Progenitor cell of endocrine pancreas (in vitro differentiated cells): ENCODE measurements at regions not wholly inside any gene's neighbourhood (a gene's known extent, or its start where the extent isn't known, plus 50 kb on each side); places are given as distances from the start of the nearest gene placed in this dataset.
"Not testable (repeated sequence)": the region's sequence is repeated elsewhere in the genome, so short reads cannot be mapped to it uniquely, and the experiment has no call there.

Source experiments
- DNase-seq: peaks from one replicate; pipeline ENCODE4 v3.0.0; 2021; ENCODE audit warnings: low spot score; ENCODE audit not compliant: unreplicated experiment
- H3K27ac Mint-ChIP-seq: 2 replicates; pipeline ENCODE4 v1.8.0; 2021; ENCODE audit warnings: mild to moderate bottlenecking, moderate library complexity, mixed read lengths
- H3K27me3 Mint-ChIP-seq: 2 replicates; pipeline ENCODE4 v1.8.0; 2021; ENCODE audit warnings: mixed read lengths
- H3K36me3 Mint-ChIP-seq: 2 replicates; pipeline ENCODE4 v1.8.0; 2022; ENCODE audit warnings: mixed read lengths; ENCODE audit not compliant: insufficient read depth
- H3K4me1 Mint-ChIP-seq: 2 replicates; pipeline ENCODE4 v1.8.0; 2021; ENCODE audit warnings: low read depth, mixed read lengths
- H3K4me3 Mint-ChIP-seq: 2 replicates; pipeline ENCODE4 v1.8.0; 2021; ENCODE audit warnings: low read depth, mild to moderate bottlenecking, moderate library complexity, mixed read lengths
- H3K9me3 Mint-ChIP-seq: 2 replicates; pipeline ENCODE4 v1.8.0; 2021; ENCODE audit warnings: low read depth, mixed read lengths
- TF ChIP-seq, protein P1 (sequence below): fragments of 200-600 bp; sonication (generic); IDR thresholded peaks from one replicate; pipeline ENCODE4 v1.5.0; 2021; ENCODE audit warnings: antibody characterized with exemption, mild to moderate bottlenecking; ENCODE audit not compliant: unreplicated experiment

DNA sequence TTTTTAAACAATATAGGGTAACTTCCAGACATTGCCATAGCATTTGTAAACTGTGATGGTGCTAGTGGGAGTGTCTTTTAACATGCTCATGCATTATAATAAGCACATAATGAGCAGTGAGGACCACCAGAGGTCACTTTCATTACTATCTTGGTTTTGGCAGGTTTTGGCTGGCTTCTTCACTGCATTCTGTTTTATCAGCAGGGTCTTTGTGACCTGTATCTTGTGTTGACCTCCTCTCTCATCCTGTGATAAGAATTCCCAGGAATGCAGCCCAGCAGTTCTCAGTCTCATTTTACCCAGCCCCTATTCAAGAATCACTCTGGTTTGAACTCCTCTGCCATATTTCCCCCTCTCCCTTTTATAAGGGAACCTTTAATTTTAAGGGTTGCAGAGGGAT is 91.3 kb downstream of the ZNF467 start:
- Mint-ChIP-seq H3K4me1 (peaks cover 3% of the 10 kb centered on the region), H3K9me3 (peaks cover 6% of the 10 kb centered on the region), H3K4me3 (no peak overlapping the region), H3K27ac (no peak overlapping the region), H3K27me3 (peaks cover 3% of the 10 kb centered on the region), H3K36me3 (no peaks in the 10 kb centered on the region)
- no peak for DNase-seq
- TF ChIP-seq, protein P1, sequence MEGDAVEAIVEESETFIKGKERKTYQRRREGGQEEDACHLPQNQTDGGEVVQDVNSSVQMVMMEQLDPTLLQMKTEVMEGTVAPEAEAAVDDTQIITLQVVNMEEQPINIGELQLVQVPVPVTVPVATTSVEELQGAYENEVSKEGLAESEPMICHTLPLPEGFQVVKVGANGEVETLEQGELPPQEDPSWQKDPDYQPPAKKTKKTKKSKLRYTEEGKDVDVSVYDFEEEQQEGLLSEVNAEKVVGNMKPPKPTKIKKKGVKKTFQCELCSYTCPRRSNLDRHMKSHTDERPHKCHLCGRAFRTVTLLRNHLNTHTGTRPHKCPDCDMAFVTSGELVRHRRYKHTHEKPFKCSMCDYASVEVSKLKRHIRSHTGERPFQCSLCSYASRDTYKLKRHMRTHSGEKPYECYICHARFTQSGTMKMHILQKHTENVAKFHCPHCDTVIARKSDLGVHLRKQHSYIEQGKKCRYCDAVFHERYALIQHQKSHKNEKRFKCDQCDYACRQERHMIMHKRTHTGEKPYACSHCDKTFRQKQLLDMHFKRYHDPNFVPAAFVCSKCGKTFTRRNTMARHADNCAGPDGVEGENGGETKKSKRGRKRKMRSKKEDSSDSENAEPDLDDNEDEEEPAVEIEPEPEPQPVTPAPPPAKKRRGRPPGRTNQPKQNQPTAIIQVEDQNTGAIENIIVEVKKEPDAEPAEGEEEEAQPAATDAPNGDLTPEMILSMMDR, result no peak

DNA sequence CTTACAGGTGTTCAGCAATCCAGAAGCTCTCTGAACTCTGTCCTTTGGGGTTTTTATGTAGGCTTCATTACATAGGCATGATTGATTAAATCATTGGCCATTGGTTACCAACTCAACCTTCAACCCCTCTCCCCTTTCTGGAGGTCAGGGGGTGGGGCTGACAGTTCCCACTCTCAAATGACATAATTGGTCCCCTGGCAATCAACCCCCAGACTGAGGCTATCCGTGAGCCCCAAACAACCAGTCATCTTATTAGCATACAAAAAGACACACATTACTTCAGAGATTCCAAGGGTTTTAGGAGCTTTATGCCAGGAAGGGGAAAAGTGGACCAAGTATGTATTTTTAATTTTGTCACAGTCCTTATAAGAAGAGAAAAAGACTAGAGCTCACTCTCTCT is 92.1 kb downstream of the ZNF467 start:
- Mint-ChIP-seq H3K27ac (no peak overlapping the region), H3K4me1 (peaks cover 3% of the 10 kb centered on the region), H3K36me3 (no peaks in the 10 kb centered on the region), H3K27me3 (peaks cover under 1% of the 10 kb centered on the region), H3K4me3 (no peak overlapping the region), H3K9me3 (peaks cover 6% of the 10 kb centered on the region)
- TF ChIP-seq, protein P1, result no peak
- no peak for DNase-seq

DNA sequence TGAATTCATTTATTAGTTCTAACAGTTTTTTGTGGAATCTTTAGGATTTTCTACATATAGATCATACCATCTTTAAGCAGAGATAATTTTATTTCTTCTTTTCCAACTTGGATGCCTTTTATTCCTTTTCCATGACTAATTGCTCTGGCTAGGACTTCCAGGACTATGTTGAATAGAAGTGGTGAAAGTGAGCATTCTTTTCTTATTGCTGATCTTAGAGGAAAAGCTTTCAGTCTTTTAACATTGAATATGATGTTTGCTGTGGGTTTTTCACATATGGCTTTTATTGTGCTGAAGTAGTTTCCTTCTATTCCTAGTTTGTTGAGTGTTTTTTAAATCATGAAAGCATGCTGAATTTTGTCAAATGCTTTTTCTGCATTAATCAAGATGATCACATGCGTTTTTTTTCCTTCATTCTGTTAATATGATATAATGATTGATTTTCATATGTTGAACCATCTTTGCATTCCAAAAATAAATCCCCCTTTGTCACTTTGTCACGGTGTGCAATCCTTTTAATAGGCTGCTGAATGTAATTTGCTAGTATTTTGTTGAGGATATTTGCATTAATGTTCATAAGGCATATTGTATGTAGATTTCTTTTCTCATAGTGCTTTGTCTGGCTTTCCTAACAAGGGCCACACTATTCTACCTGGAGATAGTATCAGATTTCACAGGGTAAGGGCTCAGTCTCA is 92.9 kb downstream of the ZNF467 start:
- H3K27ac Mint-ChIP-seq, result no peak overlapping the region
- H3K36me3 Mint-ChIP-seq, result no peaks in the 10 kb centered on the region
- H3K4me1 Mint-ChIP-seq, result peaks cover 3% of the 10 kb centered on the region

DNA sequence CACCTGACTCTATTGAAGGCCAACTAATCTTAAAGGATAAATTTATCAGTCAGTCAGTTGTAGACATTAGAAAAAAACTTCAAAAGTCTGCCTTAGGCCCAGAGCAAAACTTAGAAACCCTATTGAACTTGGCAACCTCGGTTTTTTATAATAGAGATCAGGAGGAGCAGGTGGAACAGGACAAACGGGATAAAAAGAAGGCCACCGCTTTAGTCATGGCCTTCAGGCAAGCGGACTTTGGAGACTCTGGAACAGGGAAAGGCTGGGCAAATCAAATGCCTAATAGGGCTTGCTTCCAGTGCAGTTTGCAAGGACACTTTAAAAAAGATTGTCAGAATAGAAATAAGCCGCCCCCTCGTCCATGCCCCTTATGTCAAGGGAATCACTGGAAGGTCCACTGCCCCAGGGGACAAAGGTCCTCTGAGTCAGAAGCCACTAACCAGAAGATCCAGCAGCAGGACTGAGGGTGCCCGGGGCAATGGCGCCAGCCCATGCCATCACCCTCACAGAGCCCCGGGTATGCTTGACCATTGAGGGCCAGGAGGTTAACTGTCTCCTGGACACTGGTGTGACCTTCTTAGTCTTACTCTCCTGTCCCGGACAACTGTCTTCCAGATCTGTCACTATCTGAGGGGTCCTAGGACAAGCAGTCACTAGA is 98.5 kb downstream of the ZNF467 start:
- H3K27me3 Mint-ChIP-seq, H3K9me3 Mint-ChIP-seq, DNase-seq, H3K36me3 Mint-ChIP-seq, H3K4me3 Mint-ChIP-seq: not testable (repeated sequence)
- peaks cover 11% of the 10 kb centered on the region for H3K4me1 Mint-ChIP-seq
- H3K27ac Mint-ChIP-seq, result peak overlapping the region; percentile 37

More for the DNA sequence above, 92.9 kb downstream of the ZNF467 start:
- no peak overlapping the region for H3K4me3 Mint-ChIP-seq
- no peaks in the 10 kb centered on the region for H3K27me3 Mint-ChIP-seq
- no peak for DNase-seq
- TF ChIP-seq, protein P1, result no peak
- peaks cover 6% of the 10 kb centered on the region for H3K9me3 Mint-ChIP-seq

DNA sequence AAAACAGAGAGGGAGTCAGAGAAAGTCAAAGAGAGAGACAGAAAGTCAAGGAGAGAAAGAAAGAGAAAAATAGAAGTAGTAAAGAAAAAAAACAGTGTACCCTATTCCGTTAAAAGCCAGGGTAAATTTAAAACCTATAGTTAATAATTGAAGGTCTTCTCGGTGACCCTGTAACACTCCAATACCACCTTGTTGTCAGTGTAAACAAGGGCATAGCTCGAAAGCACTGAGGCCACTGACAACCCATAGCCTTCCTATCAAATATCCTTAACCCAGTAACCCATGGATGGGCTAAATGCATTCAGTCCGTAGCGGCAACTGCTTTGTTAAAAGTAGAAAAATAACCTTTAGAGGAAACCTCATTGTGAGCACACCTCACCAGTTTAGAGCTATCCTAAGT is 100.4 kb downstream of the ZNF467 start:
- H3K4me3 Mint-ChIP-seq, result no peak overlapping the region
- TF ChIP-seq, protein P1, result no peak
- no peak for DNase-seq
- peaks cover 2% of the 10 kb centered on the region for H3K27me3 Mint-ChIP-seq
- no peak overlapping the region for H3K27ac Mint-ChIP-seq
- H3K4me1 Mint-ChIP-seq, result peaks cover 11% of the 10 kb centered on the region
- H3K36me3 Mint-ChIP-seq, result no peaks in the 10 kb centered on the region
- no peaks in the 10 kb centered on the region for H3K9me3 Mint-ChIP-seq

DNA sequence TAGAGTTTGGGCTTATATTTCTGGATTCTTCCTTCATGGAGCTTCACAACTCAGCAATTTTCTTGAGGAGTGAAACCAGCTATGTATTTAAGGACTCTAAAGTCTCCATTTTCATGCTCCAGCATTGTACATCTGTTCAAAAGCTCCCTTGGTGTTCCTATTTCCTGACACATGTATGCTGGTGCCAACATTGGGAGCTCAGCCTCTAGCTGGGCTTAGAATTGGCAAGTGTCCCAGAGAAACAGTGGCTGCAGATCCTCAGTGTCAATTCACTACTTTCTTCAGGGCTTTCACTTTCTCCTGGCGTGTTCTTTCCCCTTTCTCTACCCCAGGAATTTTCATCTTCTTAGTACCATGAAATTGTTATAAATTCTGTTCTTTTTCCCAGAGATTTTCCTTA is 103.1 kb downstream of the ZNF467 start:
- Mint-ChIP-seq H3K4me3 (no peak overlapping the region), H3K9me3 (no peaks in the 10 kb centered on the region), H3K4me1 (peaks cover 11% of the 10 kb centered on the region), H3K27me3 (peaks cover 2% of the 10 kb centered on the region), H3K36me3 (no peaks in the 10 kb centered on the region), H3K27ac (no peak overlapping the region)
- TF ChIP-seq, protein P1, result no peak
- DNase-seq, result no peak
